MCF 10A (cell line): ENCODE measurements at regions not wholly inside any gene's neighbourhood (a gene's known extent, or its start where the extent isn't known, plus 50 kb on each side); places are given as distances from the start of the nearest gene placed in this dataset.
"Not testable (repeated sequence)": the region's sequence is repeated elsewhere in the genome, so short reads cannot be mapped to it uniquely, and the experiment has no call there.

Experiments
- BruUV-seq: library from RNA; stranded (reverse); fragments of 400-500 nt; replicated peaks from 2 replicates; lab custom pipeline; 2021; lab: Mats Ljungman, UMichigan
- CTCF ChIA-PET: fragments of 300-600 bp; sonication (Branson Sonifier 250); formaldehyde crosslinking; extraction: SDS; loops from one replicate; lab custom pipeline; 2021; ENCODE audit warnings: antibody characterized with exemption, inconsistent platforms; lab: Yijun Ruan, JAX
- POLR2A ChIA-PET: fragments of 300-600, 350-650 bp; sonication (Branson Sonifier 250); formaldehyde crosslinking; extraction: SDS; loops from one replicate; lab custom pipeline; 2020; ENCODE audit warnings: antibody characterized with exemption, inconsistent platforms; lab: Yijun Ruan, JAX
- DNase-seq: peaks from one replicate; pipeline ENCODE4 v3.0.0-alpha.2; 2018; ENCODE audit not compliant: unreplicated experiment
- H3K27ac Mint-ChIP-seq: one replicate; pipeline ENCODE4 v1.8.0; 2022; ENCODE audit warnings: mild to moderate bottlenecking, low read depth, mixed read lengths; ENCODE audit not compliant: unreplicated experiment
- H3K27me3 Mint-ChIP-seq: one replicate; pipeline ENCODE4 v1.8.0; 2022; ENCODE audit warnings: mixed read lengths; ENCODE audit not compliant: insufficient read depth, unreplicated experiment
- H3K36me3 Mint-ChIP-seq: one replicate; pipeline ENCODE4 v1.8.0; 2022; ENCODE audit warnings: mild to moderate bottlenecking, moderate library complexity, mixed read lengths; ENCODE audit not compliant: insufficient read depth, unreplicated experiment
- H3K4me1 Mint-ChIP-seq: one replicate; pipeline ENCODE4 v1.8.0; 2022; ENCODE audit warnings: mixed read lengths; ENCODE audit not compliant: insufficient read depth, unreplicated experiment
- H3K4me3 Mint-ChIP-seq: one replicate; pipeline ENCODE4 v1.8.0; 2022; ENCODE audit warnings: mild to moderate bottlenecking, moderate library complexity, mixed read lengths; ENCODE audit not compliant: unreplicated experiment
- H3K9me3 Mint-ChIP-seq: one replicate; pipeline ENCODE4 v1.8.0; 2022; ENCODE audit warnings: mixed read lengths; ENCODE audit not compliant: unreplicated experiment
- CTCF ChIP-seq: fragments of 200-600 bp; IDR thresholded peaks from one replicate; pipeline ENCODE4 v1.8.0; 2022; ENCODE audit warnings: antibody characterized with exemption, mild to moderate bottlenecking; ENCODE audit not compliant: unreplicated experiment
- intact Hi-C: fragments of 100-400 bp; cut with micrococcal nuclease; formaldehyde crosslinking; loops from 2 replicates; pipeline ENCODE4 v1.14.1; 2022

DNA sequence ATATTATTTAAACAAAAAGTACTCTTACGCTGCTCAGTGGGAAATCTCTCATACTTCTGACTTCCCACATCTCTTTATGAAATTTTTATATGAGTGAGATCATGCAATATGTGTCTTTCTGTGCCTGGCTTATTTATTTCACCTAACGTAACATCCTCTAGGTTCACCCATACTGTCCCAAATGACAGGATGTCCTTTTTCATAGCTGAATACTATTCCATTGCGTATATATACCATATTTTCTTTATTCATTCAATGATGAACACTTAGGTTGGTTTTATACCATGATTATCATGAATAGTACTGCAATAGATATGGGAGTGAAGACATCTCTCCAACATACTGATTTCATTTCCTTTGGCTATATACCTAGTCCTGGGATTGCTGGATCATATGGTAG, 57.8 kb upstream of the TPP2 start:
- no TSS peak for BruUV-seq
- Mint-ChIP-seq H3K4me3 (no peak overlapping the region), H3K27ac (no peak overlapping the region), H3K9me3 (peaks cover 4% of the 10 kb centered on the region), H3K27me3 (no peaks in the 10 kb centered on the region), H3K36me3 (no peaks in the 10 kb centered on the region), H3K4me1 (no peaks in the 10 kb centered on the region)
- intact Hi-C loops: no loop called here
- CTCF ChIA-PET: interaction anchor here (0.6 to 1.6 kb wide), 3 partner anchors 10 to 1734 kb away, joined by 3 to 6 read pairs (median 3); no protein-coding TSS in a partner anchor
- POLR2A ChIA-PET: no interaction called here
- TF ChIP-seq CTCF: no peak
- no peak for DNase-seq

- no peak for DNase-seq
- H3K4me1 Mint-ChIP-seq: no peaks in the 10 kb centered on the region
- H3K27ac Mint-ChIP-seq: no peak overlapping the region
- ChIA-PET POLR2A (no interaction called here), CTCF (no interaction called here)
- intact Hi-C loops: no loop called here
- no TSS peak for BruUV-seq
- no peak overlapping the region for H3K4me3 Mint-ChIP-seq
- H3K27me3 Mint-ChIP-seq: no peaks in the 10 kb centered on the region
- TF ChIP-seq CTCF: no peak
- no peaks in the 10 kb centered on the region for H3K9me3 Mint-ChIP-seq
- H3K36me3 Mint-ChIP-seq: no peaks in the 10 kb centered on the region
These were observed 59.9 kb upstream of the TPP2 start for GRCh38 chr13:102536695-102537485.

- BruUV-seq: no TSS peak
- TF ChIP-seq CTCF: no peak
- Mint-ChIP-seq H3K4me3 (no peak overlapping the region), H3K9me3 (no peaks in the 10 kb centered on the region), H3K27ac (no peak overlapping the region), H3K36me3 (no peaks in the 10 kb centered on the region), H3K4me1 (no peaks in the 10 kb centered on the region), H3K27me3 (no peaks in the 10 kb centered on the region)
- intact Hi-C loops: no loop called here
- no peak for DNase-seq
- ChIA-PET POLR2A (no interaction called here), CTCF (interaction anchor here (0.5 kb wide), 1 partner anchor 233 kb away, joined by 3 read pairs; no protein-coding TSS in a partner anchor)
These were observed 60.6 kb upstream of the TPP2 start for GRCh38 chr13:102536196-102536595.

DNA sequence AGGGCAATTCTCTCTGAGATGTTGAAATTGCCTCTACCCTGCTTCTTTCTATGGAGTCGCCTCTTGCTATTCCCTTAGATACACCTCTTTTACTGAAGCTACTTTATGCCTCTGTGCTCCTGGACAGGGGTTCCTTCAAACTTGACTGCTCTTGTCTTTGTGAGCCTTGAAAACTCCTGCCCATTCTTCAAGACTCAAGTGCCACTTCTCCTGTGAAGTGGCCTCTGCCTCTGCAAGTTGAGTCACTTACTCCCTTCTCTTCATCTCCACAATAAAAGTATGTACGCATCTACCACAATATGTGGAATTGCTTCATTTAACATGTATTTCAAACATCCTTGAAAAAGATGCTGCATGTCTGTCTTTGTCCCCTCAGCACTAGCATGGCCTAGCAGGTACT, 66.0 kb upstream of the TPP2 start:
- DNase-seq: no peak
- BruUV-seq: no TSS peak
- Mint-ChIP-seq H3K4me3 (no peak overlapping the region), H3K4me1 (no peaks in the 10 kb centered on the region), H3K9me3 (no peaks in the 10 kb centered on the region), H3K27me3 (no peaks in the 10 kb centered on the region), H3K27ac (no peak overlapping the region), H3K36me3 (no peaks in the 10 kb centered on the region)
- intact Hi-C loops: no loop called here
- no peak for TF ChIP-seq CTCF
- CTCF ChIA-PET: no interaction called here
- POLR2A ChIA-PET: no interaction called here

GRCh38 chr13:102522251-102522650, 74.5 kb upstream of the TPP2 start:
- DNase-seq, H3K36me3 Mint-ChIP-seq, H3K27ac Mint-ChIP-seq, H3K27me3 Mint-ChIP-seq, H3K4me1 Mint-ChIP-seq, CTCF ChIA-PET, H3K4me3 Mint-ChIP-seq, H3K9me3 Mint-ChIP-seq, BruUV-seq, intact Hi-C loops, POLR2A ChIA-PET: not testable (repeated sequence)
